ENCODE measurements at regions not wholly inside any gene's neighbourhood (a gene's known extent, or its start where the extent isn't known, plus 50 kb on each side); places are given as distances from the start of the nearest gene placed in this dataset.

DNA sequence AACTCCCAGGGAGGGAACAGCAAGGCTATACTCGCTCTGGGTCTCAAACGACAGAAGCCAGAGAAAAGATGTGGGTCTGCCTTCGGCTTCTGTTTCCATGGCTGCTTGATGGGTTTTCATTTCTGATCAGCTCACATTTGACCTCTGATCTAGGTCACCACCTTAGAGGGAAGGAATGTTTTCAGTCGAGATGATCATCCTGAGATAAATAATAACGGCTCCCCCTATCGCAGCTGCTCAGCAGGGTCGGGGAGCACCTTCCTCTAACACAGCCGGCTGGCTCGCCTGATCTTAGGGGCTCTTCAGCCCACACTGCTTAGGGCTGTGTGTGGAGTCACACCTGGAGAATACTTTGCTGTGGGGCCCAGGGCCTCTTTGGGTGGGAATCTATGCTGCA lies 53.1 kb upstream of the ZNF648 start:
- DNase-seq, result no peak

DNA sequence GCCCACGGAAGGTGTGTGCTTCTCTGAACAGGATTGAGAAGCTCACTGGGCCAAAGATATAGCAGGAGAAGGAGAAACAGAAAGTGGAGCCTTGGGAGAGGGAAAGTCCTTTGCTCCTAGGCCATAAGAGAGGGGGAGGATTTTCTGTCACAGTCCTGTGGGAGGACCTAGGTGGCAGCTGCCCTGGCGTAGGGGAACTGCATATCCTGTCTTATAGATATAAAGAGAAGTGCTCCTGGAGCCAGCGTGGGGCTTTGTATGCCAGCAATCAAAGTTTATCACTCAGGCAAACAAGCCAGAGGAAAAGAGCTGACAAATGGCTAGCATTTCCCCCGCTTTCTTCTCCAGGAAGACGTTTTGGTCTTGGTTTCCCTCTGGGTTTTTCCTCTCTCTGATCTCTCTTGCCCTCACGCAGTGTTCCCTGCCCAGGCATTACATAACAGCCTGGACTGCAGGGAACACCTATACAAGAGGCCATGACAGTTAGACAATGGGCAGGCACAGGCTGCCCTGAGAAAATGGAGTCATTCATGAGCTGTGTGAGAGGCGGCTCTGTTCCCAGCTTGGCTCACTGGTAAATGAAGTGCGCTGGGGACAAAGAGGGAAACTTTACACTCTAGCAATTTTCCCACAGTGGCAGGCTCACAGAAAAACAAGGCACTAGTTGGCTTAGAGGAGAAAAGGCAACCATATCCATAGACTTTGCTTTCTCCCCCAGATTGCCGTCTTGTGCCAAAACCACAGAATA lies 52.5 kb upstream of the ZNF648 start:
- no peak for DNase-seq

DNA sequence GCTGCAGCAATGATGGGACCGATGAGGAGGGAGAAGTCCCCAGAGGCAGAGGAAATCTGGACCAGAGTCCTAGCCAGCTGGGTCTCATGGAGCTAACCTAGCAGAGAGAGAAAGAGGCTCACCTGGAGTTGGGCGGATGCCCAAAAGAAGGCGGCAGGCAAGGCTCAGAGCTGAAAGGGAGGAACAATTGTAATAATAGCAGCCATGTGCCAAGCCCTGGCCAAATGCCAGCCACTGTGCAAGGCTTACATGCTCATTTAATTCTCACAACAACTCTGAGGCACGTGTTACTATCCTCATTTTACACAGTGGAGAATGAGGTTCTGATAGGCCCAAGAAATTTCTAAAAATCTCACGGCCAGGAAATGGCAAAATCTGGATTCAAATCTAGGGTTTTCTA lies 50.0 kb upstream of the ZNF648 start:
- no peak for DNase-seq

Measured in stimulated activated CD4-positive, alpha-beta T cell treated with anti-CD3 and anti-CD28 coated beads, Interleukin-15, amount 100 ng/mL, for 24 hours (primary cell).